ENCODE measurements at regions not wholly inside any gene's neighbourhood (a gene's known extent, or its start where the extent isn't known, plus 50 kb on each side); places are given as distances from the start of the nearest gene placed in this dataset.

GRCh38 chr3:72411126-72411525 lies 437.1 kb downstream of the SHQ1 start:
- no peak for TF ChIP-seq CTCF (IDR thresholded peaks at IDR 0.05; ENCODE audit: low read depth, low read length)
- TF ChIP-seq POLR2A (IDR thresholded peaks at IDR 0.05; ENCODE audit: extremely low read depth, insufficient read length): no peak
- TF ChIP-seq, protein P1, sequence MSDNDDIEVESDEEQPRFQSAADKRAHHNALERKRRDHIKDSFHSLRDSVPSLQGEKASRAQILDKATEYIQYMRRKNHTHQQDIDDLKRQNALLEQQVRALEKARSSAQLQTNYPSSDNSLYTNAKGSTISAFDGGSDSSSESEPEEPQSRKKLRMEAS (IDR thresholded peaks at IDR 0.05; ENCODE audit: low read depth, low read length): no peak
